HG03342 (cell line): ENCODE measurements at regions not wholly inside any gene's neighbourhood (a gene's known extent, or its start where the extent isn't known, plus 50 kb on each side); places are given as distances from the start of the nearest gene placed in this dataset.
"Not testable (repeated sequence)": the region's sequence is repeated elsewhere in the genome, so short reads cannot be mapped to it uniquely, and the experiment has no call there.

Experiments used
- ATAC-seq: cut with Tn5 transposase; IDR thresholded peaks from one replicate; pipeline ENCODE4 v1.9.1; 2021; ENCODE audit warnings: mild to moderate bottlenecking, moderate library complexity; ENCODE audit not compliant: unreplicated experiment

DNA sequence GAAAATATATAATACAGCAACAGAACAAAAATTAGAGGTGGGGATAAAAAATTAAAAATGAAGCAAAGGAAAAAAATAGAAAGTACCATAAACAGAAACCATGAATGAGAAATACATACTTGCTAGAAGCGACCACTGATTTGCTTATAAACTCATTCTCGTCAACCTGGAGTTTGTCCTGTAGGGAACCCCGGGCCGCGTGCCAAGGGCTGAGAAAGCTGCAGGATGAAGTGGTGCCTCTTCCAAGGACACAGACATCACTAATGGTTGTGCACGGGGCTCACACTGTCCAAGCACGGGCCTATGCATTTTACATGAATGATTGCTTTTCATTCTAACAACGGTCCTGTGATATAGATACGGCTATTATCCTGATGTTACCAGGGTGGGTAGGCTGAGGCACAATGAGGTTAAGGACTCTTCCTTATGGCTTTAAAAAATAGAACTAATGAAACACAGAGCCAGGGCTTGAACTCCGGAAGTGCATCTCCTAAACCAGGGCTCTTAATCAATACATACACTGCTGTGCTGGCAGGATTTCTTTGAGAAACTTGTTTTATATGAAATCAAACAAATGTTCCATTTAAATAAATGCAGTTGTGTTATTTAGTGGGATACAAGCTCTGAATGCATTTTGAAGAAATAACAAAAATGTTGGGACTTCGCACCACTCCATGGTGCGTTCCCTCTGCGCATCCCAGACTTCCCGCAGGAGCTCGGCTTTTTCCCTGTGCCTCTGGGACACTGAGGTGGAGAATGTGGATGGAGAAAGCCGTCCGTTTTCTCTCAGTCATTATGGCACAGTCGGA, 113.9 kb upstream of the PHACTR3 start:
- ATAC-seq, result not testable (repeated sequence)

GRCh38 chr20:59491884-59492283, 112.5 kb upstream of the PHACTR3 start:
- ATAC-seq, result no peak

- no peak for ATAC-seq
Observed at GRCh38 chr20:59493926-59494325, 110.4 kb upstream of the PHACTR3 start.

GRCh38 chr20:59495166-59495565, 109.2 kb upstream of the PHACTR3 start:
- ATAC-seq, result no peak

GRCh38 chr20:59495894-59496510, 108.3 kb upstream of the PHACTR3 start:
- no peak for ATAC-seq

DNA sequence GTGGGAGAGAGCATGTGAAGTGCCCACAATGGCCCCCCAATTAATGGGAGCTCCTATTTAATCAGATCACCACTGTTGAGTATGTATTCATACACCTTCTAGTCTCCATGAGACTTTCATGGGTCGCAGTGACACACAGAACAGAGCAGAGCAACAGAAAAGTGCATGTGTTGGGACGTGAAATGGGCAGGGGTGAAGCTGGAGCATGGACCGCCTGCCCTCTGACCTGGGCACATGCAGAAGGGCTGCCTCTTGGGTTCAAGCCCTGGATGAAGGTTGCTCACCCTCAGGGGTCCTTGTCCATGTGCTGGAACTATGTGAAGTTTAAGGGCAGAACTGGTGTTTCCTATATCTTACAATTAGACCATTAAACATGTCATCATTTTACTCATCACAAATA, 106.0 kb upstream of the PHACTR3 start:
- no peak for ATAC-seq

DNA sequence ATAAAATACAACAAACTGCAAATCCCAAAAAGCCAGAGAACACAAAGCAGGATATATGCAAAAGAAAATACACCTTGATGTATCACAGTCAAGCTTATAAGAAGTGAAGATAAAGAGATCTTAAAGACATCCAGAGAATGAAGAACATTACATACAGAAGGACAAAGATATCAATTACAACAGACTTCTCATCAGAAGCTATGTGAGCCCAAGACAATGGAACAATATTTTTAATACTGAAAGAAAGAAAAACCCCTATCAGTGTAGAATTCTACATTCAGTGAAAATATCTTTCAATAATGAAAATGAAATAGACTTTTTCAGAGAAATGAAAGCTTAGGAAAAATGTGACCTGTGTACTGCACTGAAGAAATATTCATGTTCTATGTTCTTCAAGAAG, 104.5 kb upstream of the PHACTR3 start:
- no peak for ATAC-seq

DNA sequence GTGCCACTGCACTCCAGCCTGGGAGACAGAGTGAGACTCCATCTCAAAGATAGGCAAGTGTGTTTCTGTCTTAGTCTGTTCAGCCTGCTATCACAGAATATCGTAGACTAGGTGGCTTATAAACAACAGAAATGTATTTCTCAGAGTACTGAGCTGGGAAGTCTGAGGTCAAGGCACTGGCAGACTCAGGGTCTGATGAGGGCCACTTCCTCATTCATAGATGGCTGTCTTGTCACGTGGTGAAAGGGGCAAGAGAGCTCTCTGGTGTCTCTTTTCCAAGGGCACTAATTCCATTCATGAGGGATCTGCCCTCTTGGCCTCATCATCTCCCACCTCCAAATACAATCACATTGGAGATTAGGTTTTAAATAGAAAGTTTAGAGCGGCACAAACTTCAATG, 95.6 kb upstream of the PHACTR3 start:
- no peak for ATAC-seq

DNA sequence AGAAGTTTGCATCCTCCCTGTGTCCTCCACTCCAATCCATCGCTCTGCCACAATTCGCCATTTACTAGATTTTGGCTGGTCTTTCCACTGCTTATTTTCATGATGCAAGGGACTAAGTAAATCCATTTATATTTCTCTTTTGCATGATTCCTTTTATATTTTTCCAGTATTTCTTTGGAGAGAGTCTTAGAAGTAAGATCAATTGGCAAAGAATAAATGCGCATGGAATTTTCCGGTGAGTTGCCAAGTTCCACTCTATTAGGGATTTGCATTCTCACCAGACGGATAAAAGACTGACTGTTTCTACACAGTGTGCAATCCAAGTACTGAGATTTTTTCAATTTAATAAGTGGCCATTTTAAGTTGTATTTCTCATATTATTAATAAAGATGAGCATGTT, 91.7 kb upstream of the PHACTR3 start:
- ATAC-seq, result no peak

- no peak for ATAC-seq
Observed at GRCh38 chr20:59514554-59514953, 89.8 kb upstream of the PHACTR3 start.

GRCh38 chr20:59515013-59515905, 89.1 kb upstream of the PHACTR3 start:
- no peak for ATAC-seq

DNA sequence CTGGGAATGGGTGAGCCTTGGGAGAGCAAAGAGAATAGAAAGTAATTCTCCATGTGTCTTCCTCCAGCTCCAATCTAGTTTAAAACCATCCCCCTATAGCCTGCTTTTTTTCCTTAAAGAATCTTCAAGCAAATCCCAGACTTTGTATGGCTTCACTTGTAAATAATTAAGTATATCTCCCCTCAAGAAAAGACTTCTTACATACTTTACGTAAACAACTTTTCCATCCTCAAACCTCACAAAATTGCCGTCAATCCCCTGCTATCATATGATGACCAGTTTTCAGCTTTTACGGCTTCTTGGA, 88.5 kb upstream of the PHACTR3 start:
- ATAC-seq, result no peak

GRCh38 chr20:59518881-59519706, 85.2 kb upstream of the PHACTR3 start:
- peak; percentile 74 for ATAC-seq

- no peak for ATAC-seq
Observed at GRCh38 chr20:59519707-59520014, 84.7 kb upstream of the PHACTR3 start.

DNA sequence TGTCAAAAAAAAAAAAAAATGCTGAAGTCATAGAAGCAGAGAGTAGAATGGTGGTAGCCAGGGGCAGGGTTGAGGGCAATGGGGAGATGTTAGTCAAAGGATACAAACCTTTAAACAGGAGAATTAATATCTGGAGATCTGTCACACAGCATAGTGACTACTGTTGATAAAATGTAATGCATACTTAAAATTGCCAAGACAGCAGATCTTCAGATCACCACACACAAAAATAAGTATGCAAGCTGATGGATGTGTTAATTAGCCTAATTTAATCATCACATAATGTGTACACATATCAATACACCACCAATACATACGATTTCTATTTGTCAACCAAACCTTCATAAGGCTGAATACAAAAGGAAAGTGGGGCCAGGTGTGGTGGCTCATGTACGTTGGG, 83.5 kb upstream of the PHACTR3 start:
- no peak for ATAC-seq

- ATAC-seq, result no peak
Observed at GRCh38 chr20:59525500-59526241, 78.7 kb upstream of the PHACTR3 start.

DNA sequence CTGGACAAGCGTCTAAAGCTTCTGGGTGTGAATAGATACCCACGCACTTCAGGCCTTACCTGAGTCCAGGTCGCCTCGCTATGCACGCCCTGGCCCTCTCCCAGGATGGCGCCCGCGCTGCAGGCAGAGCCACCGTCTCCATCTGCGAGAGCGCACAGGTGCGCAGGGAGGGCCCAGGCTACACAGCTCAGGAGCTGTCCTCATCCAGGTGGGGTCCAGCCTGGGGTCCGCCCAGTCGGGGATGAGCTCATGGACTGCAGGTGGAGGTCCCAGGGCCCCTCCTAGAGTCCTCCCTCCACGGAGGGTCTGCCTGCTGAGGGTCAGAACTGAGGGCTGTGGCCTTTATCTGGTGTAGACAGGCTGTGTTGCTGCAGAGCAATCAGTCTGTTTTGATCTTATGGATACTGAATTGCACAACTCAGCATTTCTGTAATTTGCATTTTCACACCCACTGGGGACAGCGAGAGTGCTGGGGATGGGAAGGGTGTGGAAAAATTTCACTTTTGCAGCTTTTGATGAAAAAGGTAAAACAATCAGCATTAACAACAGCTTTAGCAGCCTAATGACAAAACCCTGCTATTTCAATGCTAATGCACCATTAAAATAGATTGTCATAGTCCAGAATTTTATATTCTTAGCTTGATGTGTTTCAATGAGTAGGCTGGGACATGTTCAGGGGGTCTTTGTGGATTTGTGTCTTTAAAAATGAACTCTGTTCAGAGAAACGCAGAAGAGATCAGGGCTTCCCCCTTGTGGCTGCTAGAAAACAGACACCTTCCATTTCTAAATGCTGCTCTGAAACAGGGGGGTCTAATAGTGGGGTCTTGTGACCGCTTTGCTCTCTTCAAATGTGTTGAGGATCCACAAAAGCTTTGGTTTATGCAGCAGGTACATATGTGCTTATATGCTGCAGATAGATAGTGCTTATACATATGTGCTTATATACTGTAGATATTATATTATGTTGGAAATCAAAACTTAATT, 77.8 kb upstream of the PHACTR3 start:
- ATAC-seq, result no peak

- ATAC-seq, result no peak
Observed at GRCh38 chr20:59530782-59531181, 73.6 kb upstream of the PHACTR3 start.

DNA sequence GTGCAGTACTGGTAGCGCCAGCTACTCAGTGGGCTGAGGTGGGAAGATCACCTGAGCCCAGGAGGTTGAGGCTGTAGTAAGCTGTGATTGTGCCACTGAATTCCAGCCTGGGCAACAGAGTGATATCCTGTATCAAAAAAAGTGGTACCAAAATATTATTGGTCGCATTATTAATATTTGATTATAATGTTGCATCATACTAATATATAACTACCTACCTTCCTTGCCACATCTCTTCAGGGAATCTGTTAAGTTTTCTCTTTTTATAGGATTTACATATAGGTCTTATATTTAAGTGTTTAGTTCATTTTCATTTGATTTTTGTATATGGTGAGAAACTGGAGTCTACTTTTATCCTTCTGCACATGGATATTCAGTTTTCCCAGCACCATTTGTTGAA, 66.3 kb upstream of the PHACTR3 start:
- ATAC-seq, result no peak
